Coronary artery (tissue), 2 donors: ENCODE measurements at regions not wholly inside any gene's neighbourhood (a gene's known extent, or its start where the extent isn't known, plus 50 kb on each side); places are given as distances from the start of the nearest gene placed in this dataset.

Source experiments
- DNase-seq: peaks from one replicate; pipeline ENCODE4 v3.0.0-alpha.2; 2017; ENCODE audit warnings: low spot score
- H3K27ac ChIP-seq, 2 donors: fragments of 200-600 bp; sonication (generic); one replicate each; pipeline ENCODE4 v1.5.1; 2016 to 2019
- H3K4me3 ChIP-seq: fragments of 200-600 bp; sonication (generic); 2 replicates; pipeline ENCODE4 v1.5.1; 2016; ENCODE audit warnings: mild to moderate bottlenecking, moderate library complexity
- TF ChIP-seq, protein P1 (sequence below): fragments of 200-600 bp; sonication (generic); IDR thresholded peaks from one replicate; pipeline ENCODE4 v1.5.1; 2019; ENCODE audit warnings: antibody characterized with exemption

GRCh38 chr10:42972946-42973345 lies 103.9 kb upstream of the RET start:
- Histone ChIP-seq H3K4me3 (no peak overlapping the region), H3K27ac (no peak overlapping the region)
- TF ChIP-seq, protein P1, sequence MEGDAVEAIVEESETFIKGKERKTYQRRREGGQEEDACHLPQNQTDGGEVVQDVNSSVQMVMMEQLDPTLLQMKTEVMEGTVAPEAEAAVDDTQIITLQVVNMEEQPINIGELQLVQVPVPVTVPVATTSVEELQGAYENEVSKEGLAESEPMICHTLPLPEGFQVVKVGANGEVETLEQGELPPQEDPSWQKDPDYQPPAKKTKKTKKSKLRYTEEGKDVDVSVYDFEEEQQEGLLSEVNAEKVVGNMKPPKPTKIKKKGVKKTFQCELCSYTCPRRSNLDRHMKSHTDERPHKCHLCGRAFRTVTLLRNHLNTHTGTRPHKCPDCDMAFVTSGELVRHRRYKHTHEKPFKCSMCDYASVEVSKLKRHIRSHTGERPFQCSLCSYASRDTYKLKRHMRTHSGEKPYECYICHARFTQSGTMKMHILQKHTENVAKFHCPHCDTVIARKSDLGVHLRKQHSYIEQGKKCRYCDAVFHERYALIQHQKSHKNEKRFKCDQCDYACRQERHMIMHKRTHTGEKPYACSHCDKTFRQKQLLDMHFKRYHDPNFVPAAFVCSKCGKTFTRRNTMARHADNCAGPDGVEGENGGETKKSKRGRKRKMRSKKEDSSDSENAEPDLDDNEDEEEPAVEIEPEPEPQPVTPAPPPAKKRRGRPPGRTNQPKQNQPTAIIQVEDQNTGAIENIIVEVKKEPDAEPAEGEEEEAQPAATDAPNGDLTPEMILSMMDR: no peak
- DNase-seq: no peak

DNA sequence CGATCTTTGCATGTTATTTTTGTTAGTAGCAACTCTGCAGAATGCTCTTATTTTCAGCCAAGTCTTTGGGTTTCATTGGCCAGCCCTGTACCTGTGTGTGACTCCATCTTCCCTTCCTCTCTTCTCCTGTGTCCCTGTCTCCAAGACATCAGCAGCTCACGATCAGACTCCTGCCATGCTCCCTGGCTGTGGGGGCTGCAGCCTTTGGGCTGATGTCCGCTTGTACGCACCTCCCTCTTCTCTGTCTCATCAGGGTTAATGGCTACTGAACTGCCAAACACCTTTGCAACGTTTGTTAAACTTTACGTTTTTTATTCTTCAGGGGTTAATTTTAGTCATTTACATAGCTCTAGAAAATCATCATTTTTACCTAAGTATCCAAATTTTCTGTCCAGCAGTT lies 103.5 kb upstream of the RET start:
- no peak overlapping the region for H3K4me3 ChIP-seq
- TF ChIP-seq, protein P1: no peak
- no peak overlapping the region for H3K27ac ChIP-seq
- DNase-seq: no peak

- H3K4me3 ChIP-seq: no peak overlapping the region
- H3K27ac ChIP-seq: no peak overlapping the region
- DNase-seq: peak; percentile 70
- TF ChIP-seq, protein P1: no peak
Measured at GRCh38 chr10:42973870-42974692, 102.8 kb upstream of the RET start.

DNA sequence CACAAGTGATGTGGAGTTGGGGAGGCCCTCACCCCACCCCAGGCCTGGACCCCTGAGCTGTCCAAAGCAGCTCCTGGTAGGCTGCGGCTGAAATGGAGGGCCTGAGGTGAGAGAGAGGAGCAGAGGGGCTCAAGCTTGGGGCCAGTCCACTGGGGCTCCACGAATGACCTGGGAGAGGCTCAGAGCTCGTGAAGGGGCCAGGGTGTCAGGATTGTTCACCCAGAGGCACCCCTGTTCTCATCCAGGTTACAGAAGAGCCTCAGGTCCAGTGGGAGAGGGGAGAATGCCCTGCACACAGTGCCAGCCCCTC lies 102.2 kb upstream of the RET start:
- Histone ChIP-seq H3K4me3 (no peak overlapping the region), H3K27ac (no peak overlapping the region)
- TF ChIP-seq, protein P1: no peak
- no peak for DNase-seq

DNA sequence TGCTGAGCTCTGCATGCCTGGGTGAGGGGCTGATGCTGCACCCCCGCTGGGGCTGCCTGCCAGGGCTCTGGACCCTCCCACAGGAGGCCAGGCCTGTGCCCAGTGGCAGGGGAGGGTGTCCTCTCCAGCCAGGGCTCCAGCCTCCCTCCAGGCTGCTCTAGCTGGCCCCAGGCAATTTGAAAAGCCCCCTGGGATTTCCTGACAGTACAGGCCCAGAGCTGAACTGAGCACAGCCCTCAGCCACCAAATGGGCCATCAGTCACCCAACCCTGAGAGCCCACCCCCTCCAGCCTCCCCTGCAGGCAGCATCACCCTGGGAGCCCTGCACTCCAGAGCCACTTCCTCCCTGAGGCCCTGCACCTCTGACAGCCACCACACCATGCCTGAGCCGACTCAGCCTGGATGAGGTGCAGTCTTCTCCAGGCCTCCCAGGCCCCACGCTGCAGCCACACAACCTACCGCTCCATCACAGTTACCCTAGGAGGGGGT lies 101.8 kb upstream of the RET start:
- peak; percentile 59 for DNase-seq

DNA sequence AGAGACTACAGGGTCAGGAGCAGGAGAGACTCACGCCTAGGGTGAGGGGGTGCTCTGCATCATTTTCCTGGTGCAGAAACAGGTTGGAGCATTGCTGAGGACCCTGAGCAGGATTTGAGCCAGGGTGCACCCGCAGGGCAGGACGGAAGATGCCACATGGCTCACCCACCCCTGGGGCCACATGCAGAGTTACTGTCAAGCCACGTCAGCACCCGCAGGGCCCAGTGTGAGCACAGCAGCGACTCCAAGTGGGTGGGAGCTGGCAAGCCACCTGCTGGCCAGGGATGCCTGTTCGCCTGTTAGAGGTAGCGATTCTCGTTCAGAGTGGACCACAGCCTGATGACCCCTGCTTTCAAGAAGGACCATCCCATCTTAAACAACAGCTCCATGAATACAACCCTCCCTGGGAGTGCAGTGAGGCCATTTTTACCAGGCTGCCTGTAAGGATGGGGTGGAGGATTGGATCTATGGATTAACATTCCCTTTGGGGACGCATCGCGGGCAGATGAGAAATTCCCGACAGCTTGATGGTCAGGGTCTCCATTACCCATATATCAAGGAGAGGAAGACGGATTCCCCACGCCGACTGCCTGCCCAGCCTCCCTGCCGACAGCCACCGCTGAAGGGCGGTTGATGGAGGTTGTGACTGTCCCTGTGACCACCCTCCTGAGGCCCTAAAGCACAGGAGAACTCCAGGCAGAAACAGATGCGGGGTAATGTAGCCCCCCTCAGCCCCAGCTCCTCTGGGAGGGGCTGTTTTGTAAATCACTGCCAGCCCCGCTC lies 101.1 kb upstream of the RET start:
- TF ChIP-seq, protein P1: no peak
- no peak overlapping the region for H3K4me3 ChIP-seq
- peak; percentile 54 for DNase-seq
- no peak overlapping the region for H3K27ac ChIP-seq

More for the DNA sequence above, 101.8 kb upstream of the RET start:
- H3K27ac ChIP-seq: no peak overlapping the region
- no peak overlapping the region for H3K4me3 ChIP-seq
- TF ChIP-seq, protein P1: no peak
